GM12865 (cell line): ENCODE measurements at regions not wholly inside any gene's neighbourhood (a gene's known extent, or its start where the extent isn't known, plus 50 kb on each side); places are given as distances from the start of the nearest gene placed in this dataset.
A peak's percentile ranks its signal among the peaks of the same experiment; 100 is the strongest.

Source experiments
- DNase-seq: peaks from one replicate; pipeline ENCODE4 v3.0.0; 2010; ENCODE audit warnings: low read depth
- H3K4me3 ChIP-seq: 2 replicates; pipeline ENCODE4 v1.5.1; 2011; ENCODE audit warnings: mild to moderate bottlenecking, low read depth, low read length, control low read depth
- TF ChIP-seq, protein P1 (sequence below): IDR thresholded peaks from 2 replicates; pipeline ENCODE4 v1.5.1; 2011; ENCODE audit warnings: low read length, control low read depth, low read depth, inconsistent platforms; ENCODE audit not compliant: insufficient read depth; ENCODE audit errors: missing control alignments

DNA sequence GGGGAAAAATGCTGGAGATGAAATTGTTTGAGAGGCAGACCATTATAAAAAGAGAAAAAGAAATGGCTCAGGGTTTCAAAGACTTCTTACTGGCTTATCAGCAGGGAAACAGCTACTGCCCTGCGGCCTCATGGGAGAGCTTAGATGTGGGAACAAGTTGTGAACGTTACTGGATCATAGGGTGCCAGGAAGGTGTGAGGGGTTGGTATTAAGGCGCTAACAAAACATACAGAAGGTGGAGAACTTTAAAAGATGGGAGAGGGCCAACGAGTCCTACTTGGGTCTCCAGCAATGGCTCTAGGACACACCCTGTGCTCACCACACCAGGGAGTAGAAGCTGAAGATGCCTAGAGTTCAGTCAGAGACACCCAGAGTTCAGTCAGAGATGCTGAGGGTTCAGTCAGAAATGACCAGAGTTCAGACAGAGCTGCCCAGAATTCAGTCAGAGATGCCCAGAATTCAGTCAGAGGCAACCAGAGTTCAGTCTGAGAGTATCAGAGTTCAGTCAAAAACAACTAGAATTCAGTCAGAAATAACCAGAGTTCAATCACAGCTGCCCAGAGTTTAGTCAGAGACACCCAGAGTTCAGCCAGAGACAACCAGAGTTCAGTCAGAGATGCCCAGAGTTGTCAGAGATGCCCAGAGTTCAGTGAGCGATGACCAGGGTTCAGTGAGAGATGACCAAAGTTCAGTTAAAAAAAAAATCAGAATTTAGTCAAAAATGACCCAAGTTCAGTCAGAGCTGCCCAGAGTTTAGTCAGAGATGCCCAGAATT, 1103.6 kb downstream of the BCL11B start:
- TF ChIP-seq, protein P1, sequence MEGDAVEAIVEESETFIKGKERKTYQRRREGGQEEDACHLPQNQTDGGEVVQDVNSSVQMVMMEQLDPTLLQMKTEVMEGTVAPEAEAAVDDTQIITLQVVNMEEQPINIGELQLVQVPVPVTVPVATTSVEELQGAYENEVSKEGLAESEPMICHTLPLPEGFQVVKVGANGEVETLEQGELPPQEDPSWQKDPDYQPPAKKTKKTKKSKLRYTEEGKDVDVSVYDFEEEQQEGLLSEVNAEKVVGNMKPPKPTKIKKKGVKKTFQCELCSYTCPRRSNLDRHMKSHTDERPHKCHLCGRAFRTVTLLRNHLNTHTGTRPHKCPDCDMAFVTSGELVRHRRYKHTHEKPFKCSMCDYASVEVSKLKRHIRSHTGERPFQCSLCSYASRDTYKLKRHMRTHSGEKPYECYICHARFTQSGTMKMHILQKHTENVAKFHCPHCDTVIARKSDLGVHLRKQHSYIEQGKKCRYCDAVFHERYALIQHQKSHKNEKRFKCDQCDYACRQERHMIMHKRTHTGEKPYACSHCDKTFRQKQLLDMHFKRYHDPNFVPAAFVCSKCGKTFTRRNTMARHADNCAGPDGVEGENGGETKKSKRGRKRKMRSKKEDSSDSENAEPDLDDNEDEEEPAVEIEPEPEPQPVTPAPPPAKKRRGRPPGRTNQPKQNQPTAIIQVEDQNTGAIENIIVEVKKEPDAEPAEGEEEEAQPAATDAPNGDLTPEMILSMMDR: no peak
- H3K4me3 ChIP-seq: no peak overlapping the region
- DNase-seq: no peak

DNA sequence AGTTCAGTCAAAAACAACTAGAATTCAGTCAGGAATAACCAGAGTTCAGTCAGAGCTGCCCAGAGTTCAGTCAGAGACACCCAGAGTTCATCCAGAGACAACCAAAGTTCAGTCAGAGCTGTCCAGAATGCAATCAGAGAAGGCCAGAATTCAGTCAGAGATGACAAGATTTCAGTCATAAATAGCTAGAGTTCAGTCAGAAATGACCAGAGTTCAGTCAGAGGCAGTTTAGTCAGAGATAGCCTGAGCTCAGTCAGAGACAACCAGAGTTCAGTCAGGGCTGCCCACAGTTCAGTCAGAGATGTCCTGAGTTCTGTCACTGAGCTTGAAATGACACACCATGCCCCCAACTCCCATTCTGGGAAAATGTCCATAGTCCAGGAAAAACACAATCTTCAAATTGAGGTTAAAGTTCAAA, 1102.8 kb downstream of the BCL11B start:
- peak; percentile 78 for DNase-seq
- H3K4me3 ChIP-seq: no peak overlapping the region
- TF ChIP-seq, protein P1: no peak

DNA sequence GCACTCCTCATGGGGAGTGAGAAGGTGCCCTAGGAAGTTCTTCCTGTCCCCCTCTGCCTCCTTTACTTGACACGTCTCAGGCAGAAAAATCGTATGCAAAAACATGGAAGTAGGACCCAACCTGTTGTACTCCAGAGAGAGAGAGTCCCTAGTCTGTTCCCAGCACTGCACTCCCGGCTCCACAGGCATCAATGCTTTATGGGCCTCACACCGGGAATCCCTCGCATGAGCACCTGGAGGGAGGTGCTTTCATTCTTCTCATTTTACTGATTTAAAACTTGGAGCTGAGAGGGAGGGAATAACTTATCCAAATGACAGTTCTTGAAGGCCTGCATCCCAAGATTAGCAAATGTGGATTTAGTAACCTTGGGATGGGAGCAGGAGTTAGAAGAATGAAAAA, 1101.4 kb downstream of the BCL11B start:
- no peak for DNase-seq
- TF ChIP-seq, protein P1: no peak
- no peak overlapping the region for H3K4me3 ChIP-seq

DNA sequence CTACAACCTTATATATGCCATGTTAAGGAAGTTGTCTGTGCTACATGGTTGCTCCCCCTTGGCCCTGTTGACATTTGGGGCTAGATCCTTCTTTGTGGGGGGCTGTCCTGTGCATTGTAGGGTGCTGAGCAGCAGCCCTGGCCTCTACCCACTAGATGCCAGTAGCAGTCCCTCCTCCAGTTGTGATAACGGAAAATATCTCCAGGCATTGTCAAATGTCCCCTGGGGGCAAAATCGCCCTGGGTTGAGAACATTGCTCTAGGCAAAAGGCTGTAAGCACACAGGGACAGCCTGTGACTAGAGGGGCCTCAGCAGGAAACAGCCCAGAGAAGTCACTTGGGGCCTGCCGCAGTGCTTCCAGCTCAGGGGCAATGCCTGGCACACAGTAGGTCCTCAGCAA, 1100.3 kb downstream of the BCL11B start:
- no peak overlapping the region for H3K4me3 ChIP-seq
- DNase-seq: no peak
- TF ChIP-seq, protein P1: peak; percentile 19

DNA sequence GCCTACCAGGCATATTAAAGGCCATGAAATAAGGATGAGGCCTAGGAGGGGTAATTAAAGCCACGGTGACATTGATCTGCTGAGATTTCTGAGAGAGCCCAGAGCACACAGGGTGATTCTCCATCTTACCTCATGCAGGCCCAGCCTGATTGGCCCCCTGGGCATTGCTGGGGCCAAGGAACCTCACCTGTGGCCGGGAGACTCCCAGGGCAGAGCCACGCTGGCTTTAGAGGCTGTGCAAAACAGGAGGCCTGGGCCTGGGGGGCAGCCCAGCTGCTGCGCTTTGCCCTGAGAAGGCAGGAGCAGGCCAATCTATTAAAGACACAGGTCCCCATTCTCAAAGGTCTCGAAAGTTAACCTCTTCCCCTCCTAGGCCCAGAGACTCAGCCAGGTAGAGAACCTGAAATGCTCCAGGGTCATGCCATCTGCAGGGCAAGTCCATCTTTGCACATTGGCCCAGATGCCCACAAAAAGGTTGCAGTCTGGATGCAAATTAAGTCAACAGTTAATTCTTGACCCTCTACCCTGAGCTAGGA, 1099.7 kb downstream of the BCL11B start:
- TF ChIP-seq, protein P1: no peak
- no peak for DNase-seq
- peak overlapping the region; percentile 24 for H3K4me3 ChIP-seq

DNA sequence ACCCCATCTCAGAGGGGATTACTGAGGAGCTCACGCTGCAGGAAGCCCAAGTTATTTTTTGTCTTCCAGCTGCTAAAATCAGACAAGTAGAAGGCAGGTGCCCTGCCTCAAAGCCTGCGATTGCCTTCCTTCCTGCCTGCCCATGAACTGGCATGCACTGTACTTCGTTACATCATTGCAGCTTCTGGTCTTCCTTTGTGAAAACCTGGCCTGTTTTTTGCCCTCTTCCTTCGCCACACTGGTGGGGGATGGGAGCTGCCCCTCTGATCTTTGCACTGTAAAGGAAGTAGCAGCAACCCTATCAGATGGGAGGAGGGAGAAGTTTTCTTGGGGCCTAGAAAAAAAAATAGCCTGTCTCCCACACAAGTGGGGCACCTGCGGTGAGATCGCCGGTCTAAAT, 1098.7 kb downstream of the BCL11B start:
- no peak overlapping the region for H3K4me3 ChIP-seq
- TF ChIP-seq, protein P1: no peak
- peak; percentile 71 for DNase-seq
